ENCODE measurements at regions not wholly inside any gene's neighbourhood (a gene's known extent, or its start where the extent isn't known, plus 50 kb on each side); places are given as distances from the start of the nearest gene placed in this dataset.

- DNase-seq: peak in 1 of 51 donors; percentile 2
Observed at GRCh38 chr4:11720292-11720691, 291.6 kb upstream of the HS3ST1 start.

GRCh38 chr4:11719879-11720278, 291.2 kb upstream of the HS3ST1 start:
- peak in 1 of 51 donors; percentile 1 for DNase-seq

- DNase-seq: no peak
Observed at GRCh38 chr4:11715753-11716521, 287.2 kb upstream of the HS3ST1 start.

DNA sequence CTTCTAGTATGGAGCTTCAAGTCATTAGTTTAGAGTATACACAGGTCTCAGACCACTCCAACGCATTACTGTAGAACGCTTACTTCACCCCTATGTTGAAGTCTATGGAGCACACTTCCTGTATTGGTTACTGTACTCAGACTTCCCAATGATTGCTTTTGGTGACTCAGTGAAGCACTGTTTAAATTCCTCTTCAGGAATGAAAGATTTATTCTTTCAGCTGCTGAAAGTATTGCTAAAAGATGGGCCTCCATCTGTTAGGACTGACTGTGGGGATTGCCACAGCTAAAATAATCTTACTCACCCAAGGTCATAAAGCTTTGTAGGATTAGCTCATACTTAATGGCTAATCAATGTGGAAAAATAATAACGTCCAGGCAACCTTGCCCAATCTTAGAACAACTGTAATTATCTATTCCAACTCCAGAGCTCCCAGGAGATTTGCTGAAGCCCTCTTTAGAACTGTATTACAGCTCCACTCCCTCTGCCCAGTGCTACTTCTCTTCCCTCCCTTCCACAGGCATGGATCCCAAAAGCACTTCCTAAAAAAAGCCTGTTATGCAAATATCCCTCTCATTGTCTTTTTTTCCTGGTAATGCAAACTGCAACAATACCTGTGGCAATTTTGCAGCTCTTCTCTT, 281.9 kb upstream of the HS3ST1 start:
- DNase-seq: no peak

DNA sequence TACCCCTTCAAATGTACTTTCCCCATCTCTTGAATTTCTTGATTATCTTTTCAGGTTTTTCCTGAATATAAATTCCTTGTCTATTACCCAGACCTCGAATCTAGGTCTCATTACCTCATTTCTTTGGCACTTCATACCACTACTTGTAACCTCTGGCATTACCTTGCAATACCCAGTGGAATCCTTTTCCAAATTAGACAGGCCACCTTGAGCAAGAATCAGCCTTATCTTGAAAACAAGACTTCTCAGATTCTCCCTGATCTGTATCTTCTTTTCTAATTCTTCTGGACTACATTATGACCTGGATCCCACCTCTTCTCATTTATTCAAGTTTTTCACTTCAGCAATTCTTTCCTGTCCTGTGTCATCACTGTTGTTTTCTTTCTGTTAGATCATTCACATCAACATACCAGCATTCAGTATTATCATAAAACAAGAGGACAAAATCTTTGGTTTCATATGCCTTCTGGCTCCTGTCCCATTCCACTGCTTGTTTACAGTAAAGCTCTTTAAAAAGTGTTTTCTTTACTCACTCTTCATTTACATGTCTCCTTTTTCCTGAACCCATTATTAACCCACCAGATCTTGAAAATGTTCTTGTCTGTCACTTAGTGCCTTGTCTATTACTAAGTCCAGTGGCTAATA, 275.6 kb upstream of the HS3ST1 start:
- no peak for DNase-seq

GRCh38 chr4:11702886-11703557, 274.3 kb upstream of the HS3ST1 start:
- DNase-seq: no peak

GRCh38 chr4:11701966-11702725, 273.5 kb upstream of the HS3ST1 start:
- no peak for DNase-seq

DNA sequence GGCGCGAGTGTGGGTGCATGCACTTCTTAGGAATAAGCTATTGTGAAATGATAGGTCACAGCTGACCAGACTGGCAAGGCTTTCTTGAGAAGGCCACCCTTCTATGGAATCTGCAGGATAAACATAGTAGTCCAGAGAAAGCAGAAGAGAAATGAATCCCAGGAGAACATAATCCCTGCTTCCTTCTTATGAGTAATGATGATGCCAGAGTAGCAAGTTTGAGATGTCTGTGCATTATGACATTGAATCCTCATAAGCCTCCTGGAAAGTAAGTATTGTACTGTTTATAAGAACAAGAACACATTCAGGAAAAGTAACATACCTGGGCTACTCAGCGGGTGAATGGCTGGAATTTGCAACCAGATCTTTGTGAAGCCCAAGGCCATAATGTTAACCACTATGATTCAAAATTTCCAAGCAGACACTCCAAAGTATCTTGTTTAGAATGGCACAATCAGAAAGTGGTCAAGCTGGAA, 272.1 kb upstream of the HS3ST1 start:
- DNase-seq: no peak

- DNase-seq: peak in 1 of 51 donors; percentile 11
Observed at GRCh38 chr4:11698846-11699590, 270.3 kb upstream of the HS3ST1 start.

DNA sequence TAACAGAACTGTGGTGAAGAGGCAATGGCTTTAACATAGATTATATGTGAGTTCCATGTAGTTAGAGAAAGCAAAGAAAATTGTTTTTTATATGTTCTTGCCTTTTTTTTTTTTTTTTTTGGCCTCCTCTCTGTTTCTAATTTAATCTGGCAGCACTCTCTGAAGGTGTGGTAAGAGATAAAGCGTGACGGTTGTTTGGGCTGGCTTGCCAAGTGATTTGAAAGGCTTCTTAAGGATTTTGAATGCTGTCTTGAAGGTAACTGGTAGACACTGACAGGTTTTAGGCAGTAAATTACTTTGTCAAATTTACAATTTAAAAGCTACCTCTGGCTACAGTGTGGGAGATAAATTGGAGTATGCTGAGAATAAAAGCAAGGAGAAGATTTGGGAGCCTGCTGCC, 269.3 kb upstream of the HS3ST1 start:
- DNase-seq: no peak

DNA sequence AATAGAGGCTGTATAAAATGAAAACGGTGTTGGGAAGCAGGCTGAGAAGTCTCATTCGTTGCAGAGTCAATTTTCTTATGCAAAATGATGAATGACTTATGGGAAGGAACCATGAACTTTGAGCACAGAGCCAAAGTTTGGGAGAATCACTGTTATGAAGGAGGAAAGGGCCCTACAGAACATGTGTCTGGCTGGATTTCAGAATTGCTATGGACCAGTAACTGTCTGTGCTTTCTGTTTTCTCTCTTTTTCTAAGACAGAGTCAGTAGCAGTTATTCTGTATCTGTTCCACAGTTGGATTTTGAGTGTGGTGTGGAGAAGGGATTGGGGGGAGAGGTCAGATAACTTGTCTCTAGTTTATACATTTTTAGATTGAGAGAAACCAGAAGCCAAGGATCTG, 265.0 kb upstream of the HS3ST1 start:
- DNase-seq: no peak

- DNase-seq: no peak
Observed at GRCh38 chr4:11691236-11691635, 262.5 kb upstream of the HS3ST1 start.

DNA sequence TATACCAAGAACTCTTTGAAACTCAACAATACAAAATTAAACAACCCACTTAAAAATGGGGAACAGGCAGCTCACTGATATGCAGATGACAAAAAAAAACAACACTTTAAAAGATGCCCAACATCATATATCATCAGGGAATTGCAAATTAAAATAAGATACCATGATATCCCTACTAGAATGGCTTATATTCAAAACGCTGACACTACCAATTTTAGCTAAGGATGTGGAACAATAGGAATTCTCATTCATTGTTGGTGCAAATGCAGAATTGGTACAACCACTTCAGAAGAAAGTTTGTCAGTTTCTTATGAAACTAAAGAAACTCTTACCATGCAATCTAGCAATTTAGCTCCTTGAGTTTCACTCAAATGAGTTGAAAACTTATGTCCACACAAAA, 259.0 kb upstream of the HS3ST1 start:
- no peak for DNase-seq

- no peak for DNase-seq
Observed at GRCh38 chr4:11685481-11685880, 256.8 kb upstream of the HS3ST1 start.

- DNase-seq: no peak
Observed at GRCh38 chr4:11675051-11675800, 246.5 kb upstream of the HS3ST1 start.

GRCh38 chr4:11670304-11670703, 241.6 kb upstream of the HS3ST1 start:
- no peak for DNase-seq

DNA sequence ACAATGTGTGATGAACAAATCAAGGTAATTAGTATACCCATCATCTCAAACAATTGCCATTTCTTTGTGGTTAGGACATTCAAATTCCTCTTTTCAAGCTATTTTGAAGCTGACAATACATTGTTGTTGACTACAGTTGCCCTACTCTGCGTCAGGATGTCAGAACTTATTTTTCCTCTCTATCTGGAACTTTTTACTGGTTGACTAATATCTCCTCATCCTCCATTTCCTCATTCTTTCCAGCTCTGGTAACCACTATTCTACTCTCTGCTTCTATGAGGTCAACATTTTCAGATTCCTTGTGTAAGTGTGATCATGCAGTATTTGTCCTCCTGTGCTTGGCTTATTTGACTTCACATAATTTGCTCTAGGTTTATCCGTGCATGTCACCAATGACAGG, 240.5 kb upstream of the HS3ST1 start:
- DNase-seq: no peak

DNA sequence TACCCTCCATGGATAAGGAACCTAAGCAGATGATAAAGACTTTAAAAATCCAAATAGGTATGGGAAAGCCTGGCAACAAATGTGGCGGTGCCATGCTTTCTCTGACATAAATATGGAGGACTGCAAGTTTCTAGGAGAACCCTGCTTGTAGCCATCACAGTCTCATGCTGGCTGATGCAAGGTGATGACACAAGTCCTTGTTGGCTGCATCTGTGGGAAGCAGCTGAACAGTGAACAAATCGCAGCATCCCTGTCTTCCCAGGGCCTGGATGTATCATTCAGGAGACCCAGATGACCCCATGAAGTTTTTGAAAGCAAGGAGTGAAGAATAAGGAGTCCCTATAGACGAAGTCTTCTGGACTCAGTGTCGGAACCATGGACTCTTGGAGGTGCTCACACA, 234.4 kb upstream of the HS3ST1 start:
- DNase-seq: no peak

GRCh38 chr4:11650801-11651596, 222.3 kb upstream of the HS3ST1 start:
- DNase-seq: peak in 6 of 51 donors; percentile 2 to 52 (median 14)

Measured in hypothalamus (tissue), 51 donors.